ENCODE measurements at regions not wholly inside any gene's neighbourhood (a gene's known extent, or its start where the extent isn't known, plus 50 kb on each side); places are given as distances from the start of the nearest gene placed in this dataset.
"Not testable (repeated sequence)": the region's sequence is repeated elsewhere in the genome, so short reads cannot be mapped to it uniquely, and the experiment has no call there.

DNA sequence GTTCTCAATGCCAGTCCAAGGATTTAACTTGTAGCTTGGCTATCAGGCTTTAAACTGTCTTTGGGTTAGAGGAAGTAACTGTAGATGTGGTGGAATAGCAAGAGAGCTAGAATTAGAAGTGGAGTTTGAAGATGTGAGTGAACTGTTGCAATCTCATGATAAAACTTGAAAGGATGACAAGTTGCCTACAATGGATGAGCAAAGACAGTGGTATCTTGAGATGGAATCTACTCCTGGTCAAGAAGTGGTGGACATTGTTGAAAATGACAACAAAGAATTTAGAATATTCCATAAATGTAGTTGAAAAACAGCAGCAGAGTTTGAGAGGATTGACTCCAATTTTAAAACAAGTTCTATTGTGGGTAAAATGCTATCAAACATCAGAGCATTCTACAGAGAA lies 199.0 kb downstream of the DUSP6 start:
- Histone ChIP-seq H3K9me3 (ENCODE audit: control insufficient read depth in 2 of 3, insufficient read depth in 1 of 3, low read length in 3 of 3) (no peaks in the 10 kb centered on the region), H3K9ac (ENCODE audit: low read length in 3 of 3) (no peak overlapping the region), H3K27me3 (ENCODE audit: control insufficient read depth, insufficient read depth, low read length) (no peaks in the 10 kb centered on the region), H3K4me1 (ENCODE audit: control insufficient read depth in 2 of 3, insufficient read depth in 2 of 3, low read depth in 1 of 3, low read length in 3 of 3) (no peaks in the 10 kb centered on the region), H3K4me3 (ENCODE audit: low read length in 3 of 3) (no peak overlapping the region), H3K27ac (ENCODE audit: low read depth in 2 of 2, low read length in 2 of 2) (no peak overlapping the region), H3K36me3 (ENCODE audit: control insufficient read depth in 2 of 3, insufficient read depth in 3 of 3, low read length in 3 of 3) (no peaks in the 10 kb centered on the region)
- no peak for FAIRE-seq
- intact Hi-C loops (cut with DNase I) = no loop called here
- DNase-seq = no peak
- TF ChIP-seq, protein P1, sequence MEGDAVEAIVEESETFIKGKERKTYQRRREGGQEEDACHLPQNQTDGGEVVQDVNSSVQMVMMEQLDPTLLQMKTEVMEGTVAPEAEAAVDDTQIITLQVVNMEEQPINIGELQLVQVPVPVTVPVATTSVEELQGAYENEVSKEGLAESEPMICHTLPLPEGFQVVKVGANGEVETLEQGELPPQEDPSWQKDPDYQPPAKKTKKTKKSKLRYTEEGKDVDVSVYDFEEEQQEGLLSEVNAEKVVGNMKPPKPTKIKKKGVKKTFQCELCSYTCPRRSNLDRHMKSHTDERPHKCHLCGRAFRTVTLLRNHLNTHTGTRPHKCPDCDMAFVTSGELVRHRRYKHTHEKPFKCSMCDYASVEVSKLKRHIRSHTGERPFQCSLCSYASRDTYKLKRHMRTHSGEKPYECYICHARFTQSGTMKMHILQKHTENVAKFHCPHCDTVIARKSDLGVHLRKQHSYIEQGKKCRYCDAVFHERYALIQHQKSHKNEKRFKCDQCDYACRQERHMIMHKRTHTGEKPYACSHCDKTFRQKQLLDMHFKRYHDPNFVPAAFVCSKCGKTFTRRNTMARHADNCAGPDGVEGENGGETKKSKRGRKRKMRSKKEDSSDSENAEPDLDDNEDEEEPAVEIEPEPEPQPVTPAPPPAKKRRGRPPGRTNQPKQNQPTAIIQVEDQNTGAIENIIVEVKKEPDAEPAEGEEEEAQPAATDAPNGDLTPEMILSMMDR (IDR thresholded peaks at IDR 0.05; ENCODE audit: borderline replicate concordance, extremely low read depth, insufficient read depth) = no peak

DNA sequence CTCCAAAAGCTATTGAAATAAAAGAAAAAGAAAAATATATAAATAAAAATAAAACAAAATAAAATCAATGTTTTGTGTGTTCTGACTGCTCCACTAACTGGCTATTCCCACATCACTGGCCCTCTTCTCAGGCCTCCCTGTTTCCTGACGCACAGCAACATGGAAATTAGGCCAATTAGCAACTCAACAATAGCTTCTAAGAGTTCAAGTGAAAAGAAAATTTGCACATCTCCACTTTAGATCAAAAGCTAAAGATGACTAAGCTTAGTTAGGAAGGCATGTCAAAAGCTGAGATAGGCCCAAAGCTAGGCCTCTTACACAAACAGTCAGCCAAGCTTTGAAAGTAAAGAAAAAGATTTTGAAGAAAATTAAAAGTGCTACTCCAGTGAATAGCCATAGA lies 200.8 kb downstream of the DUSP6 start:
- H3K27me3 ChIP-seq (ENCODE audit: control insufficient read depth, insufficient read depth, low read length) = no peaks in the 10 kb centered on the region
- no peaks in the 10 kb centered on the region for H3K4me1 ChIP-seq (ENCODE audit: control insufficient read depth in 2 of 3, insufficient read depth in 2 of 3, low read depth in 1 of 3, low read length in 3 of 3)
- no peak for DNase-seq
- H3K4me3 ChIP-seq (ENCODE audit: low read length in 3 of 3) = no peak overlapping the region
- TF ChIP-seq, protein P1 (IDR thresholded peaks at IDR 0.05; ENCODE audit: borderline replicate concordance, extremely low read depth, insufficient read depth) = no peak
- H3K9ac ChIP-seq (ENCODE audit: low read length in 3 of 3) = no peak overlapping the region
- H3K27ac ChIP-seq (ENCODE audit: low read depth in 2 of 2, low read length in 2 of 2) = no peak overlapping the region
- intact Hi-C loops (cut with DNase I) = no loop called here
- no peaks in the 10 kb centered on the region for H3K36me3 ChIP-seq (ENCODE audit: control insufficient read depth in 2 of 3, insufficient read depth in 3 of 3, low read length in 3 of 3)
- H3K9me3 ChIP-seq (ENCODE audit: control insufficient read depth in 2 of 3, insufficient read depth in 1 of 3, low read length in 3 of 3) = no peaks in the 10 kb centered on the region
- FAIRE-seq = no peak

DNA sequence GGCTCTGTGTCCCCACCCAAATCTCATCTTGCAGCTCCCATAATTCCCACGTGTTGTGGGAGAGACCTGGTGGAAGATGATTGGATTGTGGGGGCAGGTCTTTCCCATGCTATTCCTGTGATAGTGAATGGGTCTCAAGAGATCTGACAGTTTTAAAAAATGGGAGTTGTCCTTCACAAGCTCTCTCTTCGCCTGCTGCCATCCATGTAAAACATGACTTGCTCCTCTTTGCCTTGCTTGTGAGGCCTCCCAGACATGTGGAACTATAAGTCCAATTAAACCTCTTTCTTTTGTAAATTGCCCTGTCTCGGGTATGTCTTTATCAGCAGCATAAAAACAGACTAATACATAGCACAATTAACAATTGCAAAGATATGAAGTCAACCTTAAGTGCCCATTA lies 201.5 kb downstream of the DUSP6 start:
- H3K9ac ChIP-seq (ENCODE audit: low read length in 3 of 3); H3K4me3 ChIP-seq (ENCODE audit: low read length in 3 of 3); intact Hi-C loops (cut with DNase I); H3K27me3 ChIP-seq (ENCODE audit: control insufficient read depth, insufficient read depth, low read length); H3K4me1 ChIP-seq (ENCODE audit: control insufficient read depth in 2 of 3, insufficient read depth in 2 of 3, low read depth in 1 of 3, low read length in 3 of 3); DNase-seq; FAIRE-seq; H3K36me3 ChIP-seq (ENCODE audit: control insufficient read depth in 2 of 3, insufficient read depth in 3 of 3, low read length in 3 of 3); H3K9me3 ChIP-seq (ENCODE audit: control insufficient read depth in 2 of 3, insufficient read depth in 1 of 3, low read length in 3 of 3); H3K27ac ChIP-seq (ENCODE audit: low read depth in 2 of 2, low read length in 2 of 2): not testable (repeated sequence)

DNA sequence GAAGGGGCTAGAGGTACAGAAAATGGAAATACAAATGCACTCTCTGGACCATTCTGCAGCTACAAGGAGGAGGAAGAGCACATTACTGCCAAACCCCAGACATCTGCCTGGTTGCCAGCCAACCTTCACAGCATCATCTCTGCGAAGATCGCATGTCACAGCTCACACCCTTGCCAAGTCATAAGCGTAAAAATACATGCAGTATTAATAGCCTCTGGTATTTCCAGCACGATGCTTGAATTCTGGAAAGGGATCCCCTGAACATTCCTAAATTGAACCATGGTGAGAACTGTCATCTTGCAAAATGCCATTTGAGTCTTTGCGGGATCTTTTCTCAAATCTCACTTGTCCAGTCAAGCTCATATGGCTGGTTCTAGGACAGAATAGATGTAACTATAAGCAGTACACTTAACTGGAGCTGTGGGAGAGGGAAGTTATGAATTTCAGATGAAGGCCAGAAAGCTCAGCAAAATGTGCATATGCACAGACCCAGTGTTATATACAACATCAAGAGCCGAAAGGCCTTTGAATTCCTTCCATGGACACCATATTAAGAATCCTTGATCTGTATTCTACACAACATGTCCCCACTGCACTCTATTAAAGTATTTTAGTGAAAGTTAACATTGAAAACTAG lies 211.6 kb downstream of the DUSP6 start:
- H3K36me3 ChIP-seq (ENCODE audit: control insufficient read depth in 2 of 3, insufficient read depth in 3 of 3, low read length in 3 of 3) = no peaks in the 10 kb centered on the region
- no peak overlapping the region for H3K4me3 ChIP-seq (ENCODE audit: low read length in 3 of 3)
- TF ChIP-seq, protein P1 (IDR thresholded peaks at IDR 0.05; ENCODE audit: borderline replicate concordance, extremely low read depth, insufficient read depth) = no peak
- H3K27ac ChIP-seq (ENCODE audit: low read depth in 2 of 2, low read length in 2 of 2) = no peak overlapping the region
- H3K9ac ChIP-seq (ENCODE audit: low read length in 3 of 3) = no peak overlapping the region
- no peak for DNase-seq
- H3K9me3 ChIP-seq (ENCODE audit: control insufficient read depth in 2 of 3, insufficient read depth in 1 of 3, low read length in 3 of 3) = no peaks in the 10 kb centered on the region
- intact Hi-C loops (cut with DNase I) = no loop called here
- H3K27me3 ChIP-seq (ENCODE audit: control insufficient read depth, insufficient read depth, low read length) = no peaks in the 10 kb centered on the region
- no peak for FAIRE-seq
- H3K4me1 ChIP-seq (ENCODE audit: control insufficient read depth in 2 of 3, insufficient read depth in 2 of 3, low read depth in 1 of 3, low read length in 3 of 3) = peaks cover 0 to 3% (median 0%) of the 10 kb centered on the region in 3 donors

Measured in kidney (tissue), 13 donors.